DOHH2 (cell line): ENCODE measurements at regions not wholly inside any gene's neighbourhood (a gene's known extent, or its start where the extent isn't known, plus 50 kb on each side); places are given as distances from the start of the nearest gene placed in this dataset.

Experiments used
- H3F3A ChIP-seq: fragments of 200-600 bp; sonication (generic), shearing (Covaris generic); 2 replicates; pipeline ENCODE4 v1.6.0; 2016; ENCODE audit warnings: antibody characterized with exemption, mild to moderate bottlenecking; ENCODE audit not compliant: control insufficient read depth, insufficient read depth
- H3K27ac ChIP-seq: fragments of 200-600 bp; sonication (generic); 2 replicates; pipeline ENCODE4 v1.5.1; 2014; ENCODE audit warnings: low read depth, mild to moderate bottlenecking, low read length, moderate library complexity
- H3K27me3 ChIP-seq: fragments of 200-600 bp; sonication (generic); 2 replicates; pipeline ENCODE4 v1.6.1; 2014; ENCODE audit warnings: mild to moderate bottlenecking, low read length, mixed read lengths; ENCODE audit not compliant: control insufficient read depth
- H3K36me3 ChIP-seq: fragments of 200-600 bp; sonication (generic); 2 replicates; pipeline ENCODE4 v1.6.1; 2014; ENCODE audit warnings: mild to moderate bottlenecking, low read length, moderate library complexity, mixed read lengths; ENCODE audit not compliant: control insufficient read depth
- H3K4me1 ChIP-seq: fragments of 200-600 bp; sonication (generic); 2 replicates; pipeline ENCODE4 v1.6.1; 2014; ENCODE audit warnings: mild to moderate bottlenecking, low read length, mixed read lengths; ENCODE audit not compliant: control insufficient read depth
- H3K4me2 ChIP-seq: fragments of 200-600 bp; sonication (generic); 2 replicates; pipeline ENCODE4 v1.6.0; 2014; ENCODE audit warnings: mild to moderate bottlenecking, low read length, moderate library complexity
- H3K4me3 ChIP-seq: fragments of 200-600 bp; sonication (generic); 2 replicates; pipeline ENCODE4 v1.5.1; 2014; ENCODE audit warnings: mild to moderate bottlenecking, low read length, mixed read lengths
- H3K79me2 ChIP-seq: fragments of 200-600 bp; sonication (generic); 2 replicates; pipeline ENCODE4 v1.6.1; 2014; ENCODE audit warnings: mild to moderate bottlenecking, low read length, mixed read lengths; ENCODE audit not compliant: control insufficient read depth
- H3K9me2 ChIP-seq: fragments of 200-600 bp; sonication (generic); replicated peaks from 2 replicates; pipeline ENCODE4 v1.6.1; 2014; ENCODE audit warnings: mild to moderate bottlenecking, low read length, mixed read lengths; ENCODE audit not compliant: control insufficient read depth
- H3K9me3 ChIP-seq: fragments of 200-600 bp; sonication (generic); 2 replicates; pipeline ENCODE4 v1.6.1; 2014; ENCODE audit warnings: antibody characterized with exemption, low read length, mixed read lengths; ENCODE audit not compliant: control insufficient read depth, insufficient read depth
- H4K20me1 ChIP-seq: fragments of 200-600 bp; sonication (generic); 2 replicates; pipeline ENCODE4 v1.6.0; 2014; ENCODE audit warnings: low read depth, mild to moderate bottlenecking, antibody characterized with exemption, low read length, moderate library complexity; ENCODE audit not compliant: control insufficient read depth, insufficient read depth
- CTCF ChIP-seq: fragments of 200-600 bp; sonication (generic); IDR thresholded peaks from one replicate; pipeline ENCODE4 v1.5.1; 2014; ENCODE audit warnings: antibody characterized with exemption, mild to moderate bottlenecking, low read depth, low read length; ENCODE audit not compliant: poor library complexity, severe bottlenecking
- EZH2phosphoT487 ChIP-seq: fragments of 200-600 bp; sonication (generic); IDR thresholded peaks from 2 replicates; pipeline ENCODE4 v1.6.1; 2017; ENCODE audit warnings: borderline replicate concordance, mild to moderate bottlenecking, antibody characterized with exemption, low read length, moderate library complexity, mixed read lengths

- no peak overlapping the region for H3K4me3 ChIP-seq
- H3K9me3 ChIP-seq, result no peaks in the 10 kb centered on the region
- no peaks in the 10 kb centered on the region for H3K4me1 ChIP-seq
- H3K9me2 ChIP-seq, result no peaks in the 10 kb centered on the region
- H3F3A ChIP-seq, result no peaks in the 10 kb centered on the region
- no peaks in the 10 kb centered on the region for H3K79me2 ChIP-seq
- H3K27me3 ChIP-seq, result no peaks in the 10 kb centered on the region
- no peak overlapping the region for H3K27ac ChIP-seq
- no peak overlapping the region for H3K4me2 ChIP-seq
- TF ChIP-seq EZH2phosphoT487, result no peak
- TF ChIP-seq CTCF, result no peak
- H3K36me3 ChIP-seq, result no peaks in the 10 kb centered on the region
- no peaks in the 10 kb centered on the region for H4K20me1 ChIP-seq
Observed at GRCh38 chr13:83532809-83533208, 349.5 kb downstream of the SLITRK1 start.

GRCh38 chr13:83531022-83531421 is 351.3 kb downstream of the SLITRK1 start:
- Histone ChIP-seq H3K36me3 (no peaks in the 10 kb centered on the region), H4K20me1 (no peaks in the 10 kb centered on the region), H3K4me1 (no peaks in the 10 kb centered on the region), H3K27ac (no peak overlapping the region), H3K9me3 (no peaks in the 10 kb centered on the region), H3K4me2 (no peak overlapping the region), H3K9me2 (no peaks in the 10 kb centered on the region), H3F3A (no peaks in the 10 kb centered on the region), H3K79me2 (no peaks in the 10 kb centered on the region), H3K27me3 (no peaks in the 10 kb centered on the region), H3K4me3 (no peak overlapping the region)
- no peak for TF ChIP-seq EZH2phosphoT487
- TF ChIP-seq CTCF, result no peak

GRCh38 chr13:83516781-83517180 is 365.5 kb downstream of the SLITRK1 start:
- no peaks in the 10 kb centered on the region for H3F3A ChIP-seq
- no peak overlapping the region for H3K4me3 ChIP-seq
- no peaks in the 10 kb centered on the region; the same call in 1 of the 2 replicates for H3K9me3 ChIP-seq
- H3K79me2 ChIP-seq, result no peaks in the 10 kb centered on the region
- no peak for TF ChIP-seq CTCF
- TF ChIP-seq EZH2phosphoT487, result no peak
- no peaks in the 10 kb centered on the region for H3K9me2 ChIP-seq
- H3K4me1 ChIP-seq, result no peaks in the 10 kb centered on the region
- H3K27me3 ChIP-seq, result no peaks in the 10 kb centered on the region
- no peak overlapping the region for H3K27ac ChIP-seq
- H4K20me1 ChIP-seq, result no peaks in the 10 kb centered on the region
- no peaks in the 10 kb centered on the region for H3K36me3 ChIP-seq
- no peak overlapping the region for H3K4me2 ChIP-seq
